GM06990 (cell line): ENCODE measurements at regions not wholly inside any gene's neighbourhood (a gene's known extent, or its start where the extent isn't known, plus 50 kb on each side); places are given as distances from the start of the nearest gene placed in this dataset.

Source experiments
- DNase-seq: peaks from one replicate; pipeline ENCODE4 v3.0.0-alpha.2; 2011; ENCODE audit not compliant: insufficient read length; ENCODE audit errors: extremely low read depth
- H3K27me3 ChIP-seq: replicated peaks from 2 replicates; pipeline ENCODE4 v1.6.0; 2011; ENCODE audit warnings: low read length; ENCODE audit not compliant: control insufficient read depth, insufficient read depth
- H3K36me3 ChIP-seq: 2 replicates; pipeline ENCODE4 v1.5.1; 2011; ENCODE audit warnings: low read length; ENCODE audit not compliant: control insufficient read depth, insufficient read depth
- H3K4me3 ChIP-seq: replicated peaks from 2 replicates; pipeline ENCODE4 v1.5.1; 2011; ENCODE audit warnings: low read depth, mild to moderate bottlenecking, control low read depth, low read length
- TF ChIP-seq, protein P1 (sequence below): IDR thresholded peaks from 2 replicates; pipeline ENCODE4 v1.5.1; 2011; ENCODE audit warnings: low read length, control low read depth, mild to moderate bottlenecking, inconsistent platforms; ENCODE audit not compliant: insufficient read depth, poor library complexity, severe bottlenecking

DNA sequence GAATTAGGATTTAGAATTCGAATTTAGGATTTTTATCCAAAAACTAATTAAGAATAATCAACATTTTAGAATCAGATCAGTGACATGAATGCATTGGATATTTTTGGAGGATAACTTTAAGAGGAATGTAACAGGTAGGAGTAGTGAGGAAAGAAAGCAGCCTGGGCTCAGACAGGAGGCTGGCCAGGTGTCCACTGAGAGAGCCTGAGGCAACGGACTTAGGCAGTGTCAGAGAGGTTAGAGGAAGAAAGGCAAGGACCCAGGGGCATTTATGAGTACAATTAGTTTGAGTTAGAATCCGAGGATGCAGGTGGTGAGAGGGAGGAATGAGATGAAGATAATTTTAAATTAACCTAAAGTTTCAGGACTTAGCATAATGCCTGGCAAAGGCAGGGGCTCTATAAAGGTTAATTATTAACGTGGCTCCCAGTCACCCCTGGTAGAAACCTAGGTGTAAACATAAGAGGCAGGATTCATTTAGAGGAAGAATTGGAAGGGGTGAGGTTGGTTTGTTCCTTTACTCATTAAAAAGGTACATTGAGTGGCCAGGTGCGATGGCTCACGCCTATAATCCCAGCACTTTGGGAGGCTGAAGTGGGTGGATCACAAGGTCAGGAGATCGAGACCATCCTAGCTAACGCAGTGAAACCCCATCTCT, 507.1 kb downstream of the TMEM182 start:
- no peak for DNase-seq
- Histone ChIP-seq H3K4me3 (no peak overlapping the region), H3K36me3 (no peaks in the 10 kb centered on the region), H3K27me3 (no peaks in the 10 kb centered on the region)
- TF ChIP-seq, protein P1, sequence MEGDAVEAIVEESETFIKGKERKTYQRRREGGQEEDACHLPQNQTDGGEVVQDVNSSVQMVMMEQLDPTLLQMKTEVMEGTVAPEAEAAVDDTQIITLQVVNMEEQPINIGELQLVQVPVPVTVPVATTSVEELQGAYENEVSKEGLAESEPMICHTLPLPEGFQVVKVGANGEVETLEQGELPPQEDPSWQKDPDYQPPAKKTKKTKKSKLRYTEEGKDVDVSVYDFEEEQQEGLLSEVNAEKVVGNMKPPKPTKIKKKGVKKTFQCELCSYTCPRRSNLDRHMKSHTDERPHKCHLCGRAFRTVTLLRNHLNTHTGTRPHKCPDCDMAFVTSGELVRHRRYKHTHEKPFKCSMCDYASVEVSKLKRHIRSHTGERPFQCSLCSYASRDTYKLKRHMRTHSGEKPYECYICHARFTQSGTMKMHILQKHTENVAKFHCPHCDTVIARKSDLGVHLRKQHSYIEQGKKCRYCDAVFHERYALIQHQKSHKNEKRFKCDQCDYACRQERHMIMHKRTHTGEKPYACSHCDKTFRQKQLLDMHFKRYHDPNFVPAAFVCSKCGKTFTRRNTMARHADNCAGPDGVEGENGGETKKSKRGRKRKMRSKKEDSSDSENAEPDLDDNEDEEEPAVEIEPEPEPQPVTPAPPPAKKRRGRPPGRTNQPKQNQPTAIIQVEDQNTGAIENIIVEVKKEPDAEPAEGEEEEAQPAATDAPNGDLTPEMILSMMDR: no peak

DNA sequence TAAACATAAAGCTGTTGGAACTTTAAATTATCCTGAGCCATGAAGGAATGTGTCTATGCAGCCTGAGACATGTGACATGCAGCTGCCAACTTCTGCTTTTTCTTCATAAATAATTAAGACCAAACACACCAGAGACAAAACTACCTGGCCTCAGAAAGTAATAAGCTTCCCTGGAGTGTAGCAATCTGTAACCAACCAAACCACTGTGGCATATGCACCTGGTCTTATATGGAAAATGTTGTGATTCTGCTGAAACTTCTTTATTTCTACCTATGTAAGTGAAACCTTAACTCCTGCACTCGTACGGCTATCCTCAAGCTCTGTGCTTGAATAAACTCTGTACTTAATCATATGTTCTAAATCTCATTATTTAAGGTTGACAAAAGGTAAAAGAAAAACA, 515.0 kb downstream of the TMEM182 start:
- H3K27me3 ChIP-seq: no peaks in the 10 kb centered on the region
- no peak overlapping the region for H3K4me3 ChIP-seq
- TF ChIP-seq, protein P1: no peak
- H3K36me3 ChIP-seq: no peaks in the 10 kb centered on the region
- no peak for DNase-seq

DNA sequence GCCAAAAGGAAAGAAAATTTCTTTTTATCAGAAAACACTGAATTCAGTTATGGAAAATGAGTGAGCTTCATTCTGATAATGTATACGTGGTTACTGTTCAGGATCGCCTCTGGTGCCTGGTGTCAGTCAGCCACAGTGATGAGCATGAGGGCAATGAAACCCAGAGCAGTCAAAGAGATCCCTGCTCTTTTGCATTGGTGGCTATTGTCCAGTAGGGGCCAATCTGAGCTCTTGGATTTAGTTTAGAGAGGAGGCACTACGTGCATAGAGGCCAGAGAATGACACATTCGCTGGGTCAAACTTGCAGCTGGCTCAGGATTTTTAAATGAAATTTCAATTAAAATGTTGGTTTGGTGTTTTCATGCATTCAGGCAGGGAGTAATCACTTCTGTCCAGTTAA, 522.9 kb downstream of the TMEM182 start:
- H3K4me3 ChIP-seq: no peak overlapping the region
- DNase-seq: no peak
- TF ChIP-seq, protein P1: no peak
- no peaks in the 10 kb centered on the region for H3K36me3 ChIP-seq
- no peaks in the 10 kb centered on the region for H3K27me3 ChIP-seq

DNA sequence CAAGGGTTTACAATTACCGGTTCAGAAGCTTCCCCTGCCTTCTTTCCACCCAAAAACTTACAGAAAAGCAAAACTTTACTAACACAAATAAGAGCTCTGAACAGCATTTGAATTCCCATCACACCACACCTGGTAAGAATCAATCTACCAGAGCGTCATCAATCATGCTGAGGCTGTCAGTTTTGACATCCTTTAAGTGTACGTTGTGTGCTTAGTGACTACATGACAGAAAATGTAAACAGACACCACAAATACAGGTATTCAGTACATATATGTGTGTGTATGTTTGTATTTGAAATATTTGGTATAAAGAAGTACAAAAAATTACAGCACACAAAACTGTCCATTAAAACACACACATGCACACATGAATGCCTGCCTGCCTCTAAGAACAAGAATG, 523.5 kb downstream of the TMEM182 start:
- TF ChIP-seq, protein P1: no peak
- Histone ChIP-seq H3K27me3 (no peaks in the 10 kb centered on the region), H3K4me3 (no peak overlapping the region), H3K36me3 (no peaks in the 10 kb centered on the region)
- no peak for DNase-seq

DNA sequence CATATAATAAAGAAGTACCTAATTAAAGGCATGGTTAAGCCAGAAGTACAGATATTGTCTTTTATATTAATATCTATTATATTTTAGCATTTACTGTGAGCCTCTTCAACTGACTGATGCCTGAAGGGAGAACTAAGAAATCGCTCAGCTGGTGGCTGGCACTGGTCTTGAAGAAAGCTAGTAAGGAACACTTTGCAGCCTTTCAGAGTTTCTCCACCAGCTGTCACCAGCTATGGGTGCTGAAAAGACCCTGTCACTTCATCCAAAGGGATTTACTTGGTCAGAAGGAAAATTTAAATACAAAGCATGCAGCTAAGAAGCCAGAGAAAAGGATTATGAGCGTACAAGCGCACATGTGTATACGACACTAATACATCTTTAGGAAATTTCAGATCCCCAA, 525.9 kb downstream of the TMEM182 start:
- no peaks in the 10 kb centered on the region for H3K27me3 ChIP-seq
- no peak for DNase-seq

More for the DNA sequence above, 525.9 kb downstream of the TMEM182 start:
- TF ChIP-seq, protein P1: no peak
- no peak overlapping the region for H3K4me3 ChIP-seq
- H3K36me3 ChIP-seq: no peaks in the 10 kb centered on the region
